HG02938 (cell line): ENCODE measurements at regions not wholly inside any gene's neighbourhood (a gene's known extent, or its start where the extent isn't known, plus 50 kb on each side); places are given as distances from the start of the nearest gene placed in this dataset.

Experiments used
- ATAC-seq: cut with Tn5 transposase; IDR thresholded peaks from one replicate; pipeline ENCODE4 v1.9.1; 2021; ENCODE audit warnings: mild to moderate bottlenecking, moderate library complexity; ENCODE audit not compliant: unreplicated experiment

DNA sequence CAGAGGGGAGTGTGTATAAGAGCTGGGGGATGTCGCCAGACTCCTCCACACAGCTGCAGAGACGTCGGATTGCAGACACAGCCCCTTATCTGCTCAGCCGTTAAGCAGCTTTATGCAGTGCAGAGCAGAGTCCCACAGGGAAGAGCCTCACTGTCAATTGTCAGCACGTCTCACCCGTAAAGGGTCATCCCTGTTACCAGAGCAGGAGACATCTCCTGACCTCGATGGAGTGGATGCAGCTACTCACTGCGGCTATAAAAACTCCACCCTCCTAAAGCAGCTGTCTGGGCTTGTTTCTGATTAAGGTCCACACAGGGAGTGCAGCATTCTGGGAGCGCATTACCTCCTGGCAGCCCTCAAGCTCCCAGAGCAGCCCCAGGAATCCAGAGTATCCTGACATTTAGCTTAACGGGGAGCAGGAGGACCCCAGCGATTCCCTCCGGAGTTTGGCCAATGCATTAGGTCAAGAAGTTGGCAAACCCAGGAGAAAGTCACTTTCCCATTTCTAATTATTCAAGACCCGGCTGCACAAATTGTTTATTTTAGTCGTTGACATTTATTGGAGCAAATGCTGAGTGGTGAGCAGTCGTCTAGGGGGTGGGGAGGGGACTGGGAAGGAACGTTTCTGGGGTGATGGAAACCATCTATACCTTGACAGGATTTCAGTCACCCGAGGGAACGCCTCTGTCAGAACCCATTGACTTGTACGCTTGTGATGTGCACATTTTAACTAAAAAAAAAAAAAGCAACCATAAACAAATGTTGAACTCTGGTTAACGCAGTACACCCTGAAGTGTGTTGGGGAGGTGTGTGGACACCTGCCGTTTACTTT is 100.0 kb upstream of the ZNF469 start:
- ATAC-seq, result no peak

DNA sequence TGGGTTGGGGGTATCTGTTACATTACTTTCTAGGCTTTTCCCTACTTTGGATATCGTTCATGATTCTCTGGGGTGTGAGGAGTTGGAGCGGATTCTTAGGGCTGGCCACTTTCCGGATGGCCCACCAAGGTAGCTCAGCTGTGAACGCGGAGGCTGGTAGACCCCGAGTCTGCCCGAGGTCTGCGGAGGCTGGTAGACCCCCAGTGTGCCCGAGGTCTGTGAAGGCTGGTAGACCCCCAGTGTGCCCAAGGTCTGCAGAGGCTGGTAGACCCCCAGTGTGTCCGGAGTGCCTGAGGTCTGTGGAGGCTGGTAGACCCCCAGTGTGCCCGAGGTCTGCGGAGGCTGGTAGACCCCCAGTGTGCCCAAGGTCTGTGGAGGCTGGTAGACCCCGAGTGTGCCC is 99.2 kb upstream of the ZNF469 start:
- no peak for ATAC-seq

DNA sequence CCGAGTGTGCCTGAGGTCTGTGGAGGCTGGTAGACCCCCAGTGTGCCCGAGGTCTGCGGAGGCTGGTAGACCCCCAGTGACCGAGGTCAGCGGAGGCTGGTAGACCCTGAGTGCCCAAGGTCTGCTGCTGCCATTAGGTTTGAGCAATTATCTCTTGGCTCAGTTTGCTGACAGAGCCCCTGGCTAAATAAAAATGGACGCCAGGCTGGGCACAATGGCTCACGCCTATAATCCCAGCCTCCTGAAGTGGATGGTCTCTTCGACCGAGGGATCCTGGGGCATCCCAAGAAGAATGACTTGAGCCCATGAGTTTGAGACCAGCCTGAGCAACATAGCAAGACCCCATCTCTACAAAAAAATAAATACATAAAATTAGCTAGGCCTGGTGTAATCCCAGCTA is 98.7 kb upstream of the ZNF469 start:
- no peak for ATAC-seq

DNA sequence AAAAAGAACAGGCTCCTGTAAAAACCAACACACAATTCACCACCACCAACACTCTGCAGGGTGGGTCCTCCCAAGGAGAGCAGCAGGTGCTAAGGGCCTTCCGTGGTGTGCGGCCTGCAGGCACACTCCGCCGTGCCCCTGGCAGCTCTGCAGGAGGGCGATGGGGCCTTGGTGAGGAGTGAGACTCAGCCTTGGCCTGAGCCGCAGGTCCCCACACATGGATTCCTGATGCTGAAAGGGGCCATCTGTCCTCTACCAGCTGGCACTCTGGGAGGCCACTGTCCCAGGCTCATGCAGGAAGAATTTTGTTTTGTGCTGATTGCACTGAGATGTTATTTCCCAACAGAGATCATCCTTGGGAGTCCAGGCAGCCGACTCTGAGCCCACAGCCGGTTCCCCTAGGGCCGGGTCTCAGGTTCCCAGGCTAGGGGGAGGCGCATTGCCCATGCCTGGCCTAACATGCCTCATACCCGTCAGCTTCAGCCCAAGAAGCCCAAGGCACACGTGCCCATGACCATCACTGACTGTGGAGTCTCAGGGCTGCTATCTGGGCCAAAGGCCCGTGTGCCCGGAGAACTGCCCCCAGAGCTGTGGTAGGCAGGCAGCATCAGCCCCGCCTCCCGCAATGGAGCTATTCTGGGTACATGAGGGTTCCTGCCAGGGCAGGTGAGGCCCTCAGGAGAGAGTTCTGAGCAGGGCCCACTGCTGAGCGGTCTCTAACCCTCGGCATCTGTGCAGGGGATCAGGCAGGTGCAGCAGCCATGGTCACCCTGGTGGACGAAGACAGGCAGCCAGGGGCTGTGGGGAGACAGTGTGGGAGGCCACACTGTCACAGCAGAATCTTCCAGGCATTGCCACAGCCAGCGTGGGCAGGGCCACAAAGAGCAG is 97.9 kb upstream of the ZNF469 start:
- no peak for ATAC-seq

DNA sequence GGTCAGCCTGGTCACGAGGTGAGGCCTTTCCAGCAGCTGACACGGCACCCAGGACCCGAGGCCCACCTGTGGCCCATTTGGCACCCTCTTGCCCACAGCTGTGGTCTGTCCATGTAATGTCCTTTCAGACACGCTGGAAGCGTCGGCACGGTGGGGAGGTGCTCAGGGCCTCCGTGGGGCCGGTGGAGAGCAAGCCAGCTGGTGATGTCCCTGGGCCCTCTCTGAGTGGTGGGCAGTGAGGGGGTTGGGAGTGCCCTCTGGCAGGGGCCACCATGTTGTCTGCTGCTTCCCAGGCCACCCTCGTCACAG is 97.3 kb upstream of the ZNF469 start:
- no peak for ATAC-seq

DNA sequence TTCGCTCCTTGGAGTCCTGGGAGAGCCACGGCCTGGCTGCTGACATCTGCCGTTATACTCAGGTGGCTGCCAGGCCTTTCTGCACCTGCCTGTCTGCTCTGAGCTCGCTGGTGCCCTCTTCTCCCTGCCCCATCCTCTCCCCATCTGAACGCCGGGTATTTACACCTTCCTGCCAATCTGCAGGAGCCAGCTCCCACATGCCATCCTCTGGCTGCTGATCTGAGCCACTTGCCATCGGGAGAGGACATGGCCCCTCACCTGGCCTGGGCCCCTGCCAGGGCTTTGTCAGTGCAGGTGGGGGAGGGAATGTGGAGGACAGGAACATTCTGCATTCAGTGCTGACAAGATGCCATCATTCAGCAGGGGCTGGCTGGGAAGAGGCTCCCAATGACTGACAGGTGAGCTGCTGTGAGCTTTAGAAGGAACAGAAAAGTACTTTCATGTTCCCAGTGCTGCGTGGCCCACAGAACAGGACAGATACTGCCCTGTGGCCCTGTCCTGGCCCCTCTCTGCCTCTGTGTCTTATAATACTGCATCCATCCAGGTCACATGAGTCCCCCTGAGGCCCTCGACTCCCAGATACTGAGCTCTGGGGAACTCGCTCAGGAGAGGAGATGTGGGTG is 96.3 kb upstream of the ZNF469 start:
- no peak for ATAC-seq

DNA sequence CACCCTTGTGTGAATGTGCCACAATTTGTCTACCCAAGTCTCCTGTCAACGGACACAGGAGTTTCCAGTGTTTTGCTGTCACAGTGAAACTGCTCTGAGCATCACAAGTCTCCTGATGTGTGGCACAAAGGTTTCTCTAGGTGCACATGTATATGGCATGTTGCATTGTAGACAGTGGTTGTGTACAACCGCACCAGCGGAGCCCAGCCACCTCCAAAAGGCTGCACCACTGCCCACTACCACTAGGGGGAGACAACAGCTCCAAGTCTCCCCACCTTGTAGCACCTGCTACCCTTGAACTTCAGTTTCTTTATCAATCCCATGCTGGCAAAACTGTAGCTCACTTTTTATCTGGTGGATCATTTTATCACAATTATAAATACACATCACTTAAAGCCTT is 95.5 kb upstream of the ZNF469 start:
- no peak for ATAC-seq

DNA sequence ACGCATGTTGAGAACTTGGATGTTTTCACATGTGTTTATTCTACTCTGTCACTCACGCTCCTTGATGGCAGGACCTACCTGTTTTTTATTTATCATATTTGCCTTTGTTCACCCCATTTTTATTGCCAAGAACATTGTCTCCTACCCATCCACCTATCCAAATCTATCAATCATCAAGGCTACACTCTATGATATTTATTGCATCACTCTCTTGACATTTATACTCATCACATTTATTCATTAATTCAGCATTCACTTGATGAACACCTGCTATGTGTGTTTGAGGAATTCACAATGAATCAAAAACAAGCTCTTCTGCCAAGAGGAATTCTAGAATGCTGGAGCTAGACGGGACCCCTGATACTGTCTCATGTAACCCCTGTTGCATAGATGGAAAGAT is 94.5 kb upstream of the ZNF469 start:
- ATAC-seq, result no peak

DNA sequence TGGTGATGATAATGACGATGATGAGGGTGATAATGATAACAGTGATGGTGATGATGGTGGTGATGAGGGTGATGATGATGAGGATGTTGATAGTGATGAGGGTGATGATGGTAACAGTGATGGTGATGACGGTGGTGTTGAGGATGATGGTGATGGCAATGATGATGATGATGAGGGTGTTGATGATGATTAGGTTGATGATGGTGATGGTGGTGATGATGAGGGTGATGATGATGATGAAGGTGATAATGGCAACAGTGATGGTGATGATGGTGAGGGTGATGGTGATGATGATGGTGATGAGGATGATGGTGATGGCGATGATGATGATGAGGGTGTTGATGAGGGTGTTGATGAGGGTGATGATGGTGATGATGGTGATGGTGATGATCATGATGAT is 93.8 kb upstream of the ZNF469 start:
- ATAC-seq, result no peak

DNA sequence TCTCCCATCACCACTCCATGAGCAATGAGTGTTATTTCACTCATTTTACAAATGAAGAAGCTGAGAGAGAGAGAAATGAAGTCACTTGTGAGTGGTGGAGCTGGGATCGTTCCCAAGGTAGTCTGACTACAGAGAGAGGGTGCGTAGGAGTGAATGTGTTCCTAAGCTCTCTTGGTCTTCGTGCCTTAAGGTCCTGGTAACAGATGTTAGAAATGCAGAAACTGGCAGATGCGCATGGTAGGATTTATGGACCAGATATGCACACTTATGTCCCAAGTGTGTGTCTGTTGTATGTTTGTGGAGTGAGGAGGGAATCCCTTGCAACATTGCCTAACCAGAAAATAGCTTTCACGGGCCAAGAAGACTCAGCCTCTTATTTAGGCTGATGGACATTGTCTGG is 93.2 kb upstream of the ZNF469 start:
- no peak for ATAC-seq

DNA sequence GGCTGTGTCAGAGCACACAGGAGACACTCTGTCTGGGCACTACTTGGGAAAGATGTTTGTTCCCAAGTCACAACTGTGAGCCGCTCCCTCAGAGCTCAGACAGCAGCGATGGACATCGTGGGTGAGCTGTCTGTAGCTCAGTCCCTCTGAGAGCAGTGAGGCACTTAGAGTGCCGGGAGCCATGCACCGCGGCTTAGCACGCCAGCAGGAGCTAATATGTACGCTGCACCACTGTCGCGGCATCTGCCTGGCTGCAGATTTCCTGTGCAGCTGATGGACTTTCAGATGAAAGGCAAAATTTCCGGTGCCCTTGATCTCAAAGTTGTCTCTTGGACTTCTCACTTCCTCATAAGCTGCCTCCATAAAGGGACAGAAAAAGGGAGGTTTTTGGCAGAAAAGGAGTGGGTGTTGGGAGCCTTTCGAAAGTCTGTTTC is 92.8 kb upstream of the ZNF469 start:
- no peak for ATAC-seq

DNA sequence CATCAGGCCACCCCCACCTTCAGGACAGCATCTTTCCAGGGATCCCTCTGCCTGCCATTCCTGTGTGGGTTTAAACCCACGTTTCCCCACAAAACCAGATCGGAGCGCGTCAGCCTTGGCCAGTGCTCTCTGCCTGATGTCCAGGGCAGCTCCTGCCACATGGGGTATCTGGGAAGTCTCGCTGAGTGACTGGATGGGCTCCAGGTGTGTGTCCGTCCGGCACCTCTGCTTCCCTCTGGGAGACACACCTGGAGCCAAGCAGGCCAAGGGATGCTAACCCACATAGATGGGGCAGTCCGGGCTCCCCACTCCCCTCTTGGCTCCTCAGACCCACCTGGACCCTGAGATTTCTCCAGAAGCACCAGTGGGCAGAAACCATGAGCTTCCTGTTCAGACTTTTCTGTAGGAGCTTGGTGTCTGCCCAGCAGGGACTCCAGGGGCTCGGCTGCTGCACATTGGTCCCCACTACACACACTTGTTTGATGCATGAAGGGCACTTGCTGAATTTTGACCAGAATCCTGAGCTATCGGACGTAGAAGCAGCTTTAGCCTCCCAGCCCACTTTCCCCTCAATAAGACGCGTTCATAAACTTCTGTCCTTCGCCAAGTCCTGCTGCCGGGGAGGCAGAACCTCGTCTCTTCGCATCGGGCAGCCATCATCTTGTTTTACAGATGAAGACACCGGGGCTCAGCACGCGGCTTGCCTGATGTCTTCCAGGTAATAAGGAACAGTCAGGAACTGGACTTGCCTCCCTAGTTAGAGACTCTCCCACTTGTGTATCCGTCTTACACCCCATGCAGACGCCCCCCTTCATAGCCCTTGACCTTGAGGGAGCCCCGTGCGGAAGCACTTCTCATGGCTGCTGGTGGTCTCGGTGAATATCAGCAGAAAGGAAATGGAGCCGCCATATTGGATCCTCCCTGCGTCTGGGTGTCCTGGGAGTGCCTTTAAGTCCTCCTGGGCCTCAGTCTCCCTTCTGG is 91.6 kb upstream of the ZNF469 start:
- ATAC-seq, result no peak

DNA sequence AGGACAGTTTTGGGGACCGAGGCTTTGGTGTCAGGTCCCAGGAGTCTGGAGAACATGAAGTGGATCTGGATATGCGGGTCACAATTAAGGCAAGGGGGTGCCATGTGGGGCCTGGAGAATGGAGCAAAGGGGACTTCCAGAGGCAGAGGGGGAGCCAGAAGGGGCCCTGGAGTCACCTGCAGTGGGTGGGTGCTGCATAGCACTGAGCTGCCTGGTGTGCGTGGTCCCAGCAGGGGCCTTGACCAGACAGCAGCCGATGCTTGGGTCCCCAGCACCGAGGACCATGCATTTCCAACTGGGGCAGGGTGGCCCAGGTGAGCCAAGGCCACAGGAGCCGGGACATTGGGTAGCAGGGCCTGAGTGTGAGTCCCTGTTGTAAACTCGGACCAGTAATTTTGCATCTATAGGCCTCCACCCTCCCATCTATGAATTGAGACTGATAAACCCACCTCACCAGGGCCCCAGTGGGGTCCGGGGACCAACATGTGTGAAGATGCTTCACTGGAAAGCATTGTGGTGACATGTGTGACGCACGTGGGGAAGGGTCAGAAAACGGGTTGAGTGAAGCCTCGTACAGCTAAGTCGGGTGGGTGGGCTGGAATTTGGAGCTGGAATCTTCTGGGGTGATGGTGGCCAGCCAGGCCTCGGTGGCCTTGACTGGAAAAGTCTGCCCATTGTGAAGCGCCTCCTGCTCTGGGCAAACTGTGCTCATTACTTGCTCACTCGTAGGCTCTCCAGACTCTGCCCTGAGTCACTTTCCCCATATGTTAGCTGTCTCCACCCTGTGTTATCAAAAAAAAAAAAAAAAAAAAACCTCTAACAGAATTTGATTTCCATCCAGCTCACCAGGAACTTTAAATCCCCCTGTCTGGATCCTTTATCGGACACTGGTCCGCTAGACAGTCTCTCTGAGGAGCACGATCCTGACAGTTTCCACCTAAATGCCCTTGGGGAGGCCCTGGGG is 90.5 kb upstream of the ZNF469 start:
- ATAC-seq, result no peak

DNA sequence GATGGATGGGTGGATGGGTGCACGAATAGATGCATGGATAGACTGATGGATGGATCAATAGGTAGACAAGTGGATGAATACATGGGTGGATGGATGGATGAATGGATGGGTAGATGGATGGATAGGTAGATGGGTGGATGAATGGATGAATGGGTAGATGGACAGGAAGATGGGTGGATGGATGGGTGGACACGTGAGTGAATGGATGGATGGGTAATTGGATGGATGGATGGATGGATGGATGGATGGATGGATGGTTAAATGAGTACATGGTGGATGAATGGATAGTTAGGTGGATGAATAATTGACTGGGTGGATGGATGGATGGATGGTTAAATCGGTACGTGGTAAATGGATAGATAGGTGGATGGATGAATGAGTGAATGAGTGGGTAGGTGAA is 89.7 kb upstream of the ZNF469 start:
- ATAC-seq, result no peak

DNA sequence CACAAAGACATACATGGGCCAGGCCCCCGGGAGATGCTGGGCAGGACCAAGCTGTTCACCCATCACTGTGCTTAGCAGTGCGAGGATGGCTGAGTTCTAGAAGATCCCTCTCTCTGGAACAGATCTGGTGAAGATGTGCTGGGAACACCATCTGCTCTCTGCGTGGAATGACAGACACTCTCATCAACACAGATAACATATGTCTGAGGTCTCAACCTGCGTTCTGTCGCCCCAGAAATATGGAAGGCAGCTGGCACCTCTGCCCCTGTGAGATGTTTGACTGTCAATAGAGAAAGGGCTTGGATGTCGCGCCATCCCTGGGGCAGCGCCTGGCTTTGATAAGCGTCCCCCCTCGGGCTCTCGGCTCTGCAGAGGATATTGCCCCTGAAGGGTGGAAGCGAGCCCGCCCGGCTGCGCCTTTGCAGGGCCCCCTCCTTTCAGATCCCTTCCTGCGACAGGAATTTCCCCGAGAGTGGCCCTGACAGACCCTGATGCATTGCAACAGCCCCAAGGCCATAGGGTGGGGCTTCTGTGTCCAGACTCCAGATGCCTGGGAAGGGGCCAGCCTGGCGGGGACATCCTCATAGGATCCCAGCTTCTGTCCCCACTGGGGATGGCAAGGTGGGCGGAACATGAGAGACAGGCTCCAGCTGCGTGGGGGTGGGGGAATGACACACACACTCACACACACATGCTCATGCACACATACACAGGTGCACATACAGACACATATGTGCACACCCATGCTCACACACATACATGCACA is 86.9 kb upstream of the ZNF469 start:
- no peak for ATAC-seq

DNA sequence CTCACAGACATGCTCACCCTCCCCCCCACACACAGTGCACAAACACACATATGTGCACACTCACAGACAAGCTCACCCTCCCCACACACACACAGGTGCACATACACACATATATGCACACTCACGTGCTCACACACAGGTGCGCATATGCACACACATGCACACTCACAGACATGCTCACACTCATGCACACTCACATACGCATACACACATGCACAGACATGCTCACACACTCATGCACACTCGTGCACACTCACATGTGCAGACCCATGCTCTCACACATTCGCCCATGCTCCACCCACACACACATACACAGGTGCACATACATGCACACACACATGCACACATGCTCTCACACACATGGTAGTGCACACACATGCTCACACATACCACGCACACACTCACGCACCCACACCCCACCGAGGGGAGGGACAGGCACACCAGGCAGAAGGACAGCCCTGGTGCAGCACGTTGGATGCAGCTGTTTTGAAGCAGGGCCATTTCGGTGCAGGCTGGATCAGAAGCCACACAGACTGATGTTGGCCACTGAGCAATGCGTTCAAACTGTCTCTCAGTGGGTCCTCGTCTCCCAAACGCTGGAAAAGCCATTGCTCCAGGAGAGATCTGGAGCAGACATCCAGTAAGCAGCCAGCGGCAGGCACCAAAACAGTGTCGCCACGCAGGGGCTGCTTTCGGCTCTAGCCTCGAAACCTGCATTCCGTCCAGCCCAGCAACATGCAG is 86.2 kb upstream of the ZNF469 start:
- no peak for ATAC-seq

DNA sequence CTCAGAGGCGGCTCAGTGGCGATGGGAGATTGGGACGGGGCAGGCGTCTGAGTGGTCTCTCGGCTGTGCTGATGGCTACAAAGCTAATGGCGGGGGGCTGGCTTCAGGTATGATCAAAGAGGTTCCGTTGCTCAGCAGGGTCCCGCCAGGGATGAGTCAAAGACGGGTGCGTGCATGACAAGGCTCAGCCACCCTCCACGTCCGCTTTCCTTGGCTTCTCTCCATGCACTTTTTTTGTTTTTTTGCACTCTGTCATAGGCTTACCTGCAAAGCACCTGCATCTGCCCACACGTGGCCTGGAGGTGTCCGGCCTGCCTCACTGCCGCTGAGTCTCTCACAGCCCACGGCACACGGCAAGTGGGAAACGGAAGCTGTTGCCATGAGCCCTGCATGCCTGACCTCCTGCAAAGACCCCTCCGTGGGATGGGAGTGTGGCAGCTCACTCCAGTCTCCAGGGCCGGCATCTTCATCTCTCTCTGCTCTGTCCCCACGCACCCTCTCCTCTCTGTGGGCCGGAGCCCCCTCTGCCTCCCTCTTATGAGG is 85.5 kb upstream of the ZNF469 start:
- no peak for ATAC-seq
